Activated CD8-positive, alpha-beta T cell treated with anti-CD3 and anti-CD28 coated beads for 36 hours (primary cell): ENCODE measurements at regions not wholly inside any gene's neighbourhood (a gene's known extent, or its start where the extent isn't known, plus 50 kb on each side); places are given as distances from the start of the nearest gene placed in this dataset.

Experiments
- ATAC-seq: fragments of 200-7000 bp; cut with Tn5 transposase; one replicate; pipeline ENCODE4 v1.10.0; 2021; ENCODE audit warnings: mild to moderate bottlenecking, moderate library complexity
- CTCF ChIA-PET: fragments of 350-600 bp; sonication (Branson Sonifier 250); formaldehyde crosslinking; loops from one replicate; lab custom pipeline; 2021; ENCODE audit warnings: antibody characterized with exemption; lab: Charles Lee
- POLR2A ChIA-PET: fragments of 350-600 bp; sonication (Branson Sonifier 250); formaldehyde crosslinking; loops from one replicate; lab custom pipeline; 2021; ENCODE audit warnings: antibody characterized with exemption; lab: Charles Lee
- DNase-seq: peaks from one replicate; pipeline ENCODE4 v3.0.0-alpha.2; 2020
- H3K27ac Mint-ChIP-seq: one replicate; pipeline ENCODE4 v1.8.0; 2021; ENCODE audit warnings: mild to moderate bottlenecking, mixed read lengths
- H3K27me3 Mint-ChIP-seq: one replicate; pipeline ENCODE4 v1.8.0; 2021; ENCODE audit warnings: mixed read lengths
- H3K36me3 Mint-ChIP-seq: one replicate; pipeline ENCODE4 v1.8.0; 2021; ENCODE audit warnings: low read depth, mixed read lengths
- H3K4me1 Mint-ChIP-seq: one replicate; pipeline ENCODE4 v1.8.0; 2021; ENCODE audit warnings: low read depth, mixed read lengths
- H3K4me3 Mint-ChIP-seq: one replicate; pipeline ENCODE4 v1.8.0; 2021; ENCODE audit warnings: mild to moderate bottlenecking, moderate library complexity, mixed read lengths
- H3K9me3 Mint-ChIP-seq: one replicate; pipeline ENCODE4 v1.8.0; 2021; ENCODE audit warnings: mixed read lengths
- intact Hi-C: fragments of 100-400 bp; cut with micrococcal nuclease; formaldehyde crosslinking; loops from one replicate; pipeline ENCODE4 v1.10.0; 2022
- TF ChIP-seq, protein P1 (sequence below): fragments of 200-600 bp; IDR thresholded peaks from one replicate; pipeline ENCODE4 v1.8.0; 2022; ENCODE audit warnings: antibody characterized with exemption, mild to moderate bottlenecking

DNA sequence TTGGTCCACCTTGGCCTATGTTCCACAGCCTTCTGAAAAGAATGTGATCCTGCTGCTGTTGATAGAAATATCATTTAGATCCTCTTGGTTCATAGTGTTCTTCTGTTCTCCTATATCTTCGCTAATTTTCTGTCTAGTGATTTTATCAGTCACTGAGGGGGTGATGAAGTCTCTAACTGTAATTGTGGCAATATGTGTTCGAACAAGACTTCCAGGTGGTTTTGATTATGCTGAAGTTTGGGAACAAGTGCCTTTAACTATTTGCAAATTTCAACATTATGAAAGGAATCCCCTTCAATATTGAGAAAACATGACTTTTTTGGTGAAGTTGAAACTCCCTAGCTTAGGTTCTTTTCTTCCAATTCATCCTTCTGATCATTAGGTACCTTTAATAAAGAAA is 140.4 kb downstream of the MTX2 start:
- ChIA-PET POLR2A (no interaction called here), CTCF (interaction anchor here (1.4 kb wide), 1 partner anchor 45 kb away, joined by 3 read pairs; no protein-coding TSS in a partner anchor)
- ATAC-seq (no peak), DNase-seq (no peak)
- Mint-ChIP-seq H3K27ac (no peak overlapping the region), H3K4me3 (no peak overlapping the region), H3K4me1 (no peaks in the 10 kb centered on the region), H3K27me3 (peaks cover 22% of the 10 kb centered on the region), H3K36me3 (no peaks in the 10 kb centered on the region), H3K9me3 (no peaks in the 10 kb centered on the region)
- TF ChIP-seq, protein P1, sequence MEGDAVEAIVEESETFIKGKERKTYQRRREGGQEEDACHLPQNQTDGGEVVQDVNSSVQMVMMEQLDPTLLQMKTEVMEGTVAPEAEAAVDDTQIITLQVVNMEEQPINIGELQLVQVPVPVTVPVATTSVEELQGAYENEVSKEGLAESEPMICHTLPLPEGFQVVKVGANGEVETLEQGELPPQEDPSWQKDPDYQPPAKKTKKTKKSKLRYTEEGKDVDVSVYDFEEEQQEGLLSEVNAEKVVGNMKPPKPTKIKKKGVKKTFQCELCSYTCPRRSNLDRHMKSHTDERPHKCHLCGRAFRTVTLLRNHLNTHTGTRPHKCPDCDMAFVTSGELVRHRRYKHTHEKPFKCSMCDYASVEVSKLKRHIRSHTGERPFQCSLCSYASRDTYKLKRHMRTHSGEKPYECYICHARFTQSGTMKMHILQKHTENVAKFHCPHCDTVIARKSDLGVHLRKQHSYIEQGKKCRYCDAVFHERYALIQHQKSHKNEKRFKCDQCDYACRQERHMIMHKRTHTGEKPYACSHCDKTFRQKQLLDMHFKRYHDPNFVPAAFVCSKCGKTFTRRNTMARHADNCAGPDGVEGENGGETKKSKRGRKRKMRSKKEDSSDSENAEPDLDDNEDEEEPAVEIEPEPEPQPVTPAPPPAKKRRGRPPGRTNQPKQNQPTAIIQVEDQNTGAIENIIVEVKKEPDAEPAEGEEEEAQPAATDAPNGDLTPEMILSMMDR = no peak
- intact Hi-C loops = no loop called here

DNA sequence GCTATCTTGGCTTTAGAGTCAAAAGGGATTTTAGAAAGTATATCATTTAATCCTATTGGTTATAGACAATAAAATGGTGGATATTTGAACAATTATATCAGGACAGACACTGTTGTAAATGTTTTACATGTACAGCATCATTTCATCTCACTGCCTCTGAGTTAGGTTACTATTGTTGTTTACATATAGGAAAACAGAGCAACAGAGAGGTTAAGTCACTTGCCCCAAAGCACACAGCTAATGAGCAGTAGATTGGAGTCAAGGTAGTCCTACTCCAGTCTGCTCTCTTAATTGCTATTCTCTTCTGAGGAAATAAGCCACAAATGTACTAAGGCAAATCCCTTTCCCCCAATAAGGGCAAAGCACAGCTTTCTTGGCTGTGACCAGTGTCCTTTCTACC is 142.9 kb downstream of the MTX2 start:
- CTCF ChIA-PET = no interaction called here
- ATAC-seq = no peak
- Mint-ChIP-seq H3K4me1 (no peaks in the 10 kb centered on the region), H3K9me3 (no peaks in the 10 kb centered on the region), H3K4me3 (no peak overlapping the region), H3K36me3 (no peaks in the 10 kb centered on the region), H3K27me3 (peaks cover 35% of the 10 kb centered on the region), H3K27ac (no peak overlapping the region)
- TF ChIP-seq, protein P1 = no peak
- DNase-seq = no peak
- intact Hi-C loops = no loop called here
- POLR2A ChIA-PET = no interaction called here

DNA sequence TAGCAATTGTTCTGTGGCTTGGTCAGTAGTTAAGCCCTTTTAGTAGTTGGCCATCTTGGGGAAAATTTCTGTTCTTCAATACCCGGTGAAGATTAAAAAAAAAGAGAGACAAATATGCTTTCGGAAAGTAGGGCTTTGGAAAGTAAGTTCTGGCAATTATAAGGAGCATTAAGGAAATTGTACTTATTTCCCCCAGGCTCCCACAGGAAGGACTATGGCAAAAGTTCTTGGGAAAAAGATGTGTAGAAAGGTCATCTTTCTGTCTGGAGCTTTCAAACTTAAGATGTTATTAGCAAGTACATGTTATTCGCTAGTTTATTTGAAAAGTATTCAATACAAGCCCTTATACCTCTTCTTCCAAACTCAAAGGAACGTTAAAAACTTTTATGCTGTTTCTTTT is 144.5 kb downstream of the MTX2 start:
- H3K9me3 Mint-ChIP-seq = no peaks in the 10 kb centered on the region
- peaks cover 32% of the 10 kb centered on the region for H3K27me3 Mint-ChIP-seq
- no peak overlapping the region for H3K27ac Mint-ChIP-seq
- H3K36me3 Mint-ChIP-seq = no peaks in the 10 kb centered on the region
- intact Hi-C loops = no loop called here
- H3K4me1 Mint-ChIP-seq = no peaks in the 10 kb centered on the region
- POLR2A ChIA-PET = no interaction called here
- TF ChIP-seq, protein P1 = no peak
- DNase-seq = no peak
- CTCF ChIA-PET = interaction anchor here (0.7 to 1.4 kb wide), 2 partner anchors 41 to 1112 kb away, joined by 3 to 4 read pairs; no protein-coding TSS in a partner anchor
- no peak overlapping the region for H3K4me3 Mint-ChIP-seq
- ATAC-seq = no peak

DNA sequence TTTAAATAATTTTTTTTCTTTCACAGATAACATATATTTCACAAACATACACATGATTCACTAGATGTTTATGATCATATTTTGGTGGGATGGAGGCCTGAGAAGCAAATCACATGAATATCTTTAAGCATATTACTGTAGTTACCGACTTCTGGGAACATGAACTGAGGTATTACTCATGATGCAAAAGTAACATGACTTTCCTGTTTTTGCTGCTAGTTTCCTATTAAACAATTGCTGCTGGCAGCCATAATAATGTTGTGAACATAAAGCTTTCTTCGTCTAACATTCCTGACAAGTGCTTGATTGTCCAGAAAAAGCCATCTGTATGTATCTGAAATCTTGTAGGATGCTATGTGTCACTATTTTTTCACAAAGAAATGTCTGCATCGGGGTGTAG is 145.4 kb downstream of the MTX2 start:
- ATAC-seq (no peak), DNase-seq (no peak)
- no peaks in the 10 kb centered on the region for H3K36me3 Mint-ChIP-seq
- no peak overlapping the region for H3K4me3 Mint-ChIP-seq
- no peaks in the 10 kb centered on the region for H3K4me1 Mint-ChIP-seq
- CTCF ChIA-PET = interaction anchor here (1.4 kb wide), 1 partner anchor 40 kb away, joined by 4 read pairs; no protein-coding TSS in a partner anchor
- no peak overlapping the region for H3K27ac Mint-ChIP-seq
- H3K27me3 Mint-ChIP-seq = peaks cover 32% of the 10 kb centered on the region
- POLR2A ChIA-PET = no interaction called here
- intact Hi-C loops = no loop called here
- H3K9me3 Mint-ChIP-seq = no peaks in the 10 kb centered on the region
- TF ChIP-seq, protein P1 = no peak

DNA sequence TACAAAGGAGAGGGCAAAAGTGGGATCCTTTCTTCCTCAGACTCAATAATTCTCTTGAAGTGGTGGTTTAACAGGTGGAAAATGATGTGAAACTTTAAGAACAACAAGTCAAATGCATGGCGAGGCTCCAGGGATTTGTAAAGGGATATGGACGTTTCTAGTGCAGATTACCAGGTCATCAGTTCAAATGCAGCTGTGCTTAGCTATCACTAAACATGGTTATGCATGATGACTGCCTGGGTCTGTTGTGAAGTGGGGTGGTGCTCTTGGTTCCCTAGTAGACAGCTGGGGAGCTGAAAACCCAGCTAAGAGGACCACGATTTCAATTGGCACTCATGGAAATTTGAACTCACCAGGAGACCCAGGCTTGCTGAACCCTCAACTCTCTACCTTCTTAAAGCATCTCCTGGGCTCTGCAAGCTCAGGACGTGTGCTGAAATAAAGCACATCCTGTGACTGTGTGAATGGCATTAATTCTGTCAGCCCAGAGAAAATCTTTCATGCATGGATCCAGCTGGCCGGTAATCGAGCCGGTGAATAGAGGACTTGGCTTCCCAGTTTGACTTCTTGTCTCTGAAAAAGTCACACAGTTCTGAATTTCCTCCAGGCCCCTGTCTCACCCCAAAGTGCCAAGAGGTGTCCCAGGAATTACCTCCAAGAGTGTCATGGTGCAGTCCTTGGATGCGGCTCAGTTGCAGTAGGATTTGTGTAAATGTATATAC is 146.1 kb downstream of the MTX2 start:
- ATAC-seq = no peak
- H3K9me3 Mint-ChIP-seq = no peaks in the 10 kb centered on the region
- H3K4me3 Mint-ChIP-seq = no peak overlapping the region
- no peaks in the 10 kb centered on the region for H3K36me3 Mint-ChIP-seq
- no peak overlapping the region for H3K27ac Mint-ChIP-seq
- no peaks in the 10 kb centered on the region for H3K4me1 Mint-ChIP-seq
- ChIA-PET POLR2A (no interaction called here), CTCF (interaction anchor here (0.6 to 1.4 kb wide), 2 partner anchors 40 to 288 kb away, joined by 3 to 4 read pairs; no protein-coding TSS in a partner anchor)
- H3K27me3 Mint-ChIP-seq = peaks cover 27% of the 10 kb centered on the region
- DNase-seq = no peak
- TF ChIP-seq, protein P1 = no peak
- intact Hi-C loops = no loop called here
